B cell (primary cell): ENCODE measurements at regions not wholly inside any gene's neighbourhood (a gene's known extent, or its start where the extent isn't known, plus 50 kb on each side); places are given as distances from the start of the nearest gene placed in this dataset.

Experiments
- EZH2 ChIP-seq: IDR thresholded peaks from 2 replicates; pipeline ENCODE4 v1.6.1; 2012; ENCODE audit warnings: borderline replicate concordance, low read depth, mild to moderate bottlenecking, moderate library complexity, low read length; ENCODE audit not compliant: insufficient read depth, poor library complexity, severe bottlenecking
- TF ChIP-seq, protein P1 (sequence below): fragments of 200-600 bp; IDR thresholded peaks from one replicate; pipeline ENCODE4 v1.8.0; 2022; ENCODE audit warnings: antibody characterized with exemption, mild to moderate bottlenecking

DNA sequence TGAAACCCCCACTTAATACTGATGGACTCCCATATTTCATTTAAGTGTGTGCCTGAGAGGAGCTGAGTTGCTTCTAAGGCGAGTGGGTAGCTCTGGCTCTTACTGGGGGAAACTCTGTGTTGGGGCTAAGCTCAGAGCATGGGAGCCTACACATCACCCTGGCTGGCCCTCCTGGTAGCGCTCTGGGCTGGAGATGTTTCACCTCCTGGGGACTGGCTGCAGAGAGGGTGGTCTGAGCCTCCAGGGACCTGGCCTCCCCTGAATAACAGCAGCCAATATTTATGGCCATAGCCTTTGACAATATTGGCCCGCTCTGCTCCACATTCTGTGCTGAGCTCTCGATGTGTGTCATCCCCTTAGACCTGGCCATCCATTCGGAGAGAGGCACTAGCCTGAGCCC is 316.5 kb downstream of the ZNF536 start:
- TF ChIP-seq, protein P1, sequence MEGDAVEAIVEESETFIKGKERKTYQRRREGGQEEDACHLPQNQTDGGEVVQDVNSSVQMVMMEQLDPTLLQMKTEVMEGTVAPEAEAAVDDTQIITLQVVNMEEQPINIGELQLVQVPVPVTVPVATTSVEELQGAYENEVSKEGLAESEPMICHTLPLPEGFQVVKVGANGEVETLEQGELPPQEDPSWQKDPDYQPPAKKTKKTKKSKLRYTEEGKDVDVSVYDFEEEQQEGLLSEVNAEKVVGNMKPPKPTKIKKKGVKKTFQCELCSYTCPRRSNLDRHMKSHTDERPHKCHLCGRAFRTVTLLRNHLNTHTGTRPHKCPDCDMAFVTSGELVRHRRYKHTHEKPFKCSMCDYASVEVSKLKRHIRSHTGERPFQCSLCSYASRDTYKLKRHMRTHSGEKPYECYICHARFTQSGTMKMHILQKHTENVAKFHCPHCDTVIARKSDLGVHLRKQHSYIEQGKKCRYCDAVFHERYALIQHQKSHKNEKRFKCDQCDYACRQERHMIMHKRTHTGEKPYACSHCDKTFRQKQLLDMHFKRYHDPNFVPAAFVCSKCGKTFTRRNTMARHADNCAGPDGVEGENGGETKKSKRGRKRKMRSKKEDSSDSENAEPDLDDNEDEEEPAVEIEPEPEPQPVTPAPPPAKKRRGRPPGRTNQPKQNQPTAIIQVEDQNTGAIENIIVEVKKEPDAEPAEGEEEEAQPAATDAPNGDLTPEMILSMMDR, result no peak
- no peak for TF ChIP-seq EZH2
